ENCODE measurements at regions not wholly inside any gene's neighbourhood (a gene's known extent, or its start where the extent isn't known, plus 50 kb on each side); places are given as distances from the start of the nearest gene placed in this dataset.

DNA sequence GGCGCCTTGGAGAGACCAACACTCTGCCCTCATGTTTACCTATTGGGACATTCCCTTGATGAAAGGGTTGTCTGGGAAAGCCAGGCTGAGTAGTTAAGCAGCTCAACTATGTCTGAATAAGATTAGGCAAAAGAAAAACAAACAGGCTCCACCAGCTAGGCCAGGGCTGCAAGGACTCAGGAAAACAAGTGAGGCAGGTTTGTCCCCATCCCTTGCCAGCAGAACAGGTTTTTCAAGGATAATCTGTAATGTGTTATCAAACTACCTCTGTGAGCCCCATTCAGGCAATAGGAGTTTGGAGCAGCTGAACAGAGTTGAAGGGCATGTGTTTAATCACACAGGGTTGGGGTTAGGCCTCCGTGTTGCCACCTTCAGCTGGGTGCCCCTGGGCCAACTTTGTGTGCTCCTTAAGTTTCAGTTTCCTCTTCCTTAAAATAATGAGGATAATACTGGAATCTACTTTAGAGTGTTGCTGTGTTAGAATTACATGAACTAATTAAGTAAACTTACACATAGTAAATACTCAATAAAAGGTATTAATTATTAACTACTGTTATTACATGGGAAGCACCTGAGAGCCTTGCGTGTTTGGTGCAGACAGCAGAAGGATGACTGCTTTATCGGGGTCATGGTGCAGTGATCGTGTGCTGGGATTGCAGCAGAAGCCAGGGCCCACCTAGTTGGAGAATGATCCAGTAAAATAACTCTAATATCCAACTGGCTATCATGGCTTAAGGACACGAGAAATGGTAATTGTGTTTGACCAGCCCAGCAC is 72.1 kb upstream of the ATP10B start:
- no peak for DNase-seq

GRCh38 chr5:160923411-160923810 is 71.4 kb upstream of the ATP10B start:
- intact Hi-C loops (cut with DNase I) = no loop called here
- DNase-seq (no peak), ATAC-seq (no peak)

More for the DNA sequence above, 72.1 kb upstream of the ATP10B start:
- intact Hi-C loops (cut with DNase I) = no loop called here
- ATAC-seq = no peak

GRCh38 chr5:160922311-160922710 is 70.3 kb upstream of the ATP10B start:
- DNase-seq (no peak), ATAC-seq (no peak)
- intact Hi-C loops (cut with DNase I) = no loop called here

- intact Hi-C loops (cut with DNase I) = no loop called here
- ATAC-seq (no peak), DNase-seq (no peak)
These were observed 69.6 kb upstream of the ATP10B start for GRCh38 chr5:160921423-160922285.

GRCh38 chr5:160919626-160920025 is 67.6 kb upstream of the ATP10B start:
- intact Hi-C loops (cut with DNase I) = no loop called here
- ATAC-seq = peak in 1 of 2 donors; percentile 88

DNA sequence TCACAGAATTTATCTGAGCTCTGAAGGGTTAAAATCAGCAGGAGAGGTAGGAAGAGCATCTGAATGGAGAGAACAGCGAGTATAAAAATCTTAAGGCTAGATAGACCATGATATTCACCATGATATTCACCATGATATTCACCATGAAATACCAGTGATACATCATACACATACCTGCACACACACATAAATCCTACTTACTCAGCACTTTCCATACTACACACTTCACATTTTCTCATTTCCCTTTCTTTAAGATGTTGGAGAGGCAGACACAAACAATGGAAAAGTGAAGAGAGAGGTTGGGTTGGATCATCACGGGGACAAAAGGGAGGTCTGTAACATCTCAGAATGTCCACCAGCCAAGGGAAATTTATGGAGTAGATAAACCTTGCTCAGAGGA is 66.4 kb upstream of the ATP10B start:
- ATAC-seq (no peak), DNase-seq (no peak)
- intact Hi-C loops (cut with DNase I) = no loop called here

More at GRCh38 chr5:160919626-160920025, 67.6 kb upstream of the ATP10B start:
- DNase-seq = no peak

DNA sequence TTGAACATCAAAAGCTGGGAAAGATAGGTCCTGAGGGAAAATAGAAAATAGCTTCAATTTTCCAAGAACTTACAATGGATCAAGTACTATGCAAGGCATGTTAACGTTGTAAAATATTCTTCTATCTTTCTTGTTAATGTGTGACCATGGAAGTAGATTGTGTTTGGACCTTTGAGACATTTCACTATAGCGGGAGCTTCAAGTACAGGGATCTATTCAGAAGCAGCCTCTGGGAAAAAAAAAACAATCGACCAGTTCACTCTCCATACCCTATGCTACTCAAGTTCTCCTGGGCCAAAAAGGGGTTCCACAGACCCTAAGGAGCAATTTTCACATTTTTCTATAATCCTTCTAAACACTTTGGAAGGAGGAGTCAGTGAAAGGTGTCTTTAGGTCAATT is 54.1 kb upstream of the ATP10B start:
- intact Hi-C loops (cut with DNase I) = no loop called here
- no peak for DNase-seq
- ATAC-seq = no peak

DNA sequence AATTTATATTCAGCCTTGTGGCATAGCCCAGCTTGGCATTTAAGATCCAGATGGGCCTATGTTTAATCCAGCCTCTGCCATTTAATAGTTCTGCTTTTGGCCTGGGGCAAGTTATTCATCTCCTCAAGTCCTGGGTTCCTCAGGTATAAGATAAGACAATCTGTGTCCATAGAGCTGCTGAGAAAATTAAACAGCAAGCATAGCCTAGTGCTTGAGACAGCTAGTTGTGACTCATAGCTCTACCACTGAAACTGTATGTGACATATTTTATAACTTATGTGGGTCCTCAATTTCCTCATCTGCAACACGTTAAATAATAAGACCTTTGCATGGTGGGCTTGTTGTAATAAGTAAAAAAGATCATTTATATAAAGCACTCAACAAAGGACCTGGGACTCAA is 53.3 kb upstream of the ATP10B start:
- DNase-seq = no peak
- intact Hi-C loops (cut with DNase I) = no loop called here
- ATAC-seq = no peak

- no peak for ATAC-seq
- DNase-seq = no peak
- intact Hi-C loops (cut with DNase I) = no loop called here
These were observed 52.6 kb upstream of the ATP10B start for GRCh38 chr5:160904591-160904990.

DNA sequence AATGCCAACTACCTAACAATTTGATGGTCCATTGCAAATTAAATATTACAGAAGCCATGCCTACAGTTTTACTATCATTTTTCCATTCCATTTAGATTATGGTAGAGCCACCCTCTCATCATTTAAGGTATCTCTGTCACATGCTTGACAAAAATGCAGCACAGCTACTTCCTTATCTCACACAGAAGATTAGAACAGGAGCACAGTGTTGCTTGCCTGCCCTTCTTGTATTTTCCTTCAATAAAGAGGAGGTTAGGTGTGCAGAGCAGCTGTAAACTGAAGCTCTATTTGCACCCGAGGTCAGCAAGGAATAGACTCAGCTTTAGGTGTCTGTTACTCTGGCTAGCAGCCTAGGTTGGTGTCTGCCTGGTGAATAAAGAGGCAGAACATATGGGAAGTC is 51.5 kb upstream of the ATP10B start:
- DNase-seq (no peak), ATAC-seq (no peak)
- intact Hi-C loops (cut with DNase I) = no loop called here

DNA sequence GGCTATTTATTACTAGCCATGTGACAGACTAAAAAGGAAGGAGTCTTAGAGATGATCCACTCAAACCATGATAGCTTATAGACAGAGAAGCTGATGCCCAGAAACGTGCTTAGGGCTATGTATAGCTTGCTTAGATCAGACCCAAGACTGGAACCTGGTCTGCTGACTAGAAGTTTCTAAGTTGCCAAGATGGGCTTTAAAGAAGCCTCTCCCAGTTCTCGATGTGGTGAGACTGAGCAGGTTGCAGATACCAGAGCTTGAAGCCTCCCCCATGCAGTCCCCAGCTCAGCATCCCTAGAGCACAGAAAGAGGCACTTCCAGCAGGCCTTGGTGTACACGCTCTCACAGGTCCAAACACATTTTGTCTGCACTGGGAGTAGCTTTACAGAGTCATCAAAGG is 51.1 kb upstream of the ATP10B start:
- DNase-seq (no peak), ATAC-seq (no peak)
- intact Hi-C loops (cut with DNase I) = no loop called here
